HepG2 (cell line): ENCODE measurements at regions not wholly inside any gene's neighbourhood (a gene's known extent, or its start where the extent isn't known, plus 50 kb on each side); places are given as distances from the start of the nearest gene placed in this dataset.

ENCODE experiments used
- ATAC-seq: fragments of 200-7000 bp; cut with Tn5 transposase; 3 replicates; pipeline ENCODE4 v1.9.1; 2020; ENCODE audit warnings: mild to moderate bottlenecking, moderate library complexity
- BruUV-seq: library from RNA; stranded (reverse); fragments of 400-500 nt; replicated peaks from 2 replicates; lab custom pipeline; 2021; lab: Mats Ljungman, UMichigan
- CTCF ChIA-PET: fragments of 300-600 bp; formaldehyde crosslinking; extraction: SDS; loops from one replicate; lab custom pipeline; 2021; ENCODE audit warnings: low total read pairs, inconsistent platforms, low intra/inter-chr PET ratio; lab: Yijun Ruan, JAX
- POLR2A ChIA-PET: fragments of 350-600 bp; sonication (Branson Sonifier 250); formaldehyde crosslinking; loops from one replicate; lab custom pipeline; 2020; ENCODE audit warnings: antibody characterized with exemption, inconsistent platforms; lab: Yijun Ruan, JAX
- DNase-seq: peaks from one replicate; pipeline ENCODE4 v3.0.0-alpha.2; 2015; ENCODE audit warnings: low spot score
- FAIRE-seq: peaks from 3 replicates; lab custom pipeline; 2011; peaks lifted over from hg19 to GRCh38; lab: Jason Lieb, UNC
- H2AFZ ChIP-seq: one replicate; pipeline ENCODE4 v1.6.1; 2011; ENCODE audit warnings: low read length, inconsistent platforms
- H3K27ac ChIP-seq: fragments of 300-600 bp; 3 replicates; pipeline ENCODE4 v1.8.0; 2011; ENCODE audit warnings: mixed run types, mild to moderate bottlenecking, mixed read lengths, low read length, inconsistent platforms; ENCODE audit not compliant: insufficient read depth; ENCODE audit errors: extremely low read length
- H3K27me3 ChIP-seq, 2 experiments: fragments of 200-600 bp in 1 of 2; 2 replicates in 1 of 2; 3 replicates in 1 of 2; pipeline versions ENCODE4 v1.6.0 to v1.8.0; 2011; ENCODE audit warnings: low read length in 2 of 2, mild to moderate bottlenecking in 2 of 2, moderate library complexity in 2 of 2, inconsistent platforms in 1 of 2; ENCODE audit not compliant: insufficient read depth in 2 of 2, control insufficient read depth in 1 of 2
- H3K36me3 ChIP-seq, 2 experiments: fragments of 200-600 bp in 1 of 2; replicated peaks in 1 of 2; 2 replicates in 1 of 2; 3 replicates in 1 of 2; pipeline versions ENCODE4 v1.5.1 to v1.8.0; 2011; ENCODE audit warnings: low read length in 2 of 2, inconsistent platforms in 1 of 2; ENCODE audit not compliant: insufficient read depth in 2 of 2, control insufficient read depth in 1 of 2
- H3K4me1 ChIP-seq: 2 replicates; pipeline ENCODE4 v1.5.1; 2012; ENCODE audit warnings: low read length, inconsistent platforms; ENCODE audit not compliant: insufficient read depth
- H3K4me2 ChIP-seq: 2 replicates; pipeline ENCODE4 v1.6.0; 2011; ENCODE audit warnings: low read depth, low read length, inconsistent platforms
- H3K4me3 ChIP-seq, 3 experiments: fragments of 200-600 bp in 1 of 3; sonication (generic), shearing (Covaris generic) in 1 of 3; replicated peaks in 1 of 3; 2 replicates each; pipeline ENCODE4 v1.5.1; 2011 to 2016; ENCODE audit warnings: low read length in 3 of 3, inconsistent platforms in 2 of 3, low read depth in 2 of 3, mild to moderate bottlenecking in 2 of 3, control low read depth in 1 of 3, mixed read lengths in 1 of 3; ENCODE audit not compliant: insufficient read depth in 1 of 3
- H3K79me2 ChIP-seq: one replicate; pipeline ENCODE4 v1.6.1; 2011; ENCODE audit warnings: low read length, inconsistent platforms; ENCODE audit not compliant: insufficient read depth
- H3K9ac ChIP-seq: 2 replicates; pipeline ENCODE4 v1.6.0; 2011; ENCODE audit warnings: mild to moderate bottlenecking, low read depth, low read length, inconsistent platforms; ENCODE audit not compliant: insufficient read depth
- H3K9me3 ChIP-seq: 2 replicates; pipeline ENCODE4 v1.5.1; 2012; ENCODE audit warnings: mild to moderate bottlenecking, low read length
- H4K20me1 ChIP-seq: 2 replicates; pipeline ENCODE4 v1.6.0; 2011; ENCODE audit warnings: inconsistent platforms, mild to moderate bottlenecking, low read length, moderate library complexity; ENCODE audit not compliant: insufficient read depth
- ARID4A ChIP-seq: sonication (generic); formaldehyde crosslinking; IDR thresholded peaks from 2 replicates; pipeline ENCODE4 v1.5.0; 2020; ENCODE audit warnings: mild to moderate bottlenecking, missing genetic modification reagents, borderline replicate concordance
- BRD4 ChIP-seq: sonication (generic); formaldehyde crosslinking; IDR thresholded peaks from 2 replicates; pipeline ENCODE4 v1.4.0; 2020; ENCODE audit warnings: missing genetic modification reagents
- EZH2 ChIP-seq: conservative IDR thresholded peaks from 2 replicates; pipeline ENCODE4 v1.6.1; 2012; ENCODE audit warnings: mild to moderate bottlenecking, low read depth, low read length, moderate library complexity
- HIC2 ChIP-seq: sonication (generic); formaldehyde crosslinking; IDR thresholded peaks from 2 replicates; pipeline ENCODE4 v1.9.0; 2022; ENCODE audit warnings: low read depth, missing genetic modification reagents
- HIVEP1 ChIP-seq: sonication (generic); formaldehyde crosslinking; IDR thresholded peaks from 2 replicates; pipeline ENCODE4 v1.4.0; 2020; ENCODE audit warnings: mild to moderate bottlenecking, missing genetic modification reagents
- KLF16 ChIP-seq, 2 experiments: sonication (generic) in 1 of 2; formaldehyde crosslinking in 1 of 2; IDR thresholded peaks; 2 replicates each; pipeline versions ENCODE4 v1.6.1 to v1.8.0; 2016 to 2023; ENCODE audit warnings: missing genetic modification reagents in 2 of 2, missing compliant biosample characterization in 1 of 2
- NFKB2 ChIP-seq: sonication (generic); formaldehyde crosslinking; IDR thresholded peaks from 2 replicates; pipeline ENCODE4 v1.4.0; 2020; ENCODE audit warnings: missing genetic modification reagents, borderline replicate concordance
- PLSCR1 ChIP-seq: sonication (generic); formaldehyde crosslinking; IDR thresholded peaks from 2 replicates; pipeline ENCODE4 v1.5.0; 2020; ENCODE audit warnings: missing genetic modification reagents, mild to moderate bottlenecking, borderline replicate concordance
- RNF219 ChIP-seq: sonication (generic); formaldehyde crosslinking; IDR thresholded peaks from 2 replicates; pipeline ENCODE4 v1.5.0; 2020; ENCODE audit warnings: mild to moderate bottlenecking, missing genetic modification reagents
- SIN3A ChIP-seq: IDR thresholded peaks from 2 replicates; pipeline ENCODE4 v1.6.1; 2011; ENCODE audit warnings: low read depth, mild to moderate bottlenecking, control low read depth, low read length, borderline replicate concordance
- TFAP4 ChIP-seq: sonication (generic); IDR thresholded peaks from 2 replicates; pipeline ENCODE4 v1.6.1; 2016; ENCODE audit warnings: low read depth, borderline replicate concordance
- ZNF552 ChIP-seq: sonication (generic); formaldehyde crosslinking; IDR thresholded peaks from 2 replicates; pipeline ENCODE4 v1.9.0; 2022; ENCODE audit warnings: missing genetic modification reagents, mild to moderate bottlenecking, borderline replicate concordance
- ZNF605 ChIP-seq: sonication (generic); formaldehyde crosslinking; IDR thresholded peaks from 2 replicates; pipeline ENCODE4 v1.8.0; 2022; ENCODE audit warnings: mild to moderate bottlenecking, missing genetic modification reagents
- ZNF615 ChIP-seq: sonication (generic); formaldehyde crosslinking; IDR thresholded peaks from 2 replicates; pipeline ENCODE4 v1.5.0; 2020; ENCODE audit warnings: mild to moderate bottlenecking, missing genetic modification reagents, borderline replicate concordance
- ZNF703 ChIP-seq: sonication (generic); formaldehyde crosslinking; IDR thresholded peaks from 2 replicates; pipeline ENCODE4 v1.5.1; 2020; ENCODE audit warnings: missing genetic modification reagents, mild to moderate bottlenecking, moderate library complexity, borderline replicate concordance
- WGBS: methylation state at CpG from one replicate; pipeline ENCODE4 v1.1.6; 2017; ENCODE audit warnings: low lambda C conversion rate; 5-methylcytosine and 5-hydroxymethylcytosine counted together
- in situ Hi-C: cut with HindIII; loops from 2 replicates; pipeline ENCODE4 v1.10.0; 2017; ENCODE audit warnings: low pct_unique_long_range_greater_than_20kb; ENCODE audit not compliant: extremely low pct_ligation_motif_present
- intact Hi-C: fragments of 100-400 bp; cut with micrococcal nuclease; formaldehyde crosslinking; loops from one replicate; pipeline ENCODE4 v1.10.0; 2022; ENCODE audit not compliant: unreplicated experiment

- 23% methylated on average over 3 of the region's 3 CpGs for WGBS
- Histone ChIP-seq H4K20me1 (no peaks in the 10 kb centered on the region), H3K36me3 (no peaks in the 10 kb centered on the region), H3K4me1 (no peaks in the 10 kb centered on the region), H3K27me3 (peaks cover 2 to 29% of the 10 kb centered on the region in 2 experiments; a peak in 4 of 5 replicates), H3K4me3 (no peak overlapping the region), H3K9ac (no peak overlapping the region), H3K79me2 (no peaks in the 10 kb centered on the region), H3K4me2 (no peak overlapping the region), H3K9me3 (no peaks in the 10 kb centered on the region), H3K27ac (no peak overlapping the region), H2AFZ (no peak overlapping the region)
- ATAC-seq (no peak), DNase-seq (no peak), FAIRE-seq (no peak)
- ChIA-PET POLR2A (no interaction called here), CTCF (no interaction called here)
- intact Hi-C loops, result no loop called here
- no TSS peak for BruUV-seq
- in situ Hi-C loops, result no loop called here
- TF ChIP-seq BRD4 (CRISPR knock-in tag) (no peak), NFKB2 (CRISPR knock-in tag) (no peak), EZH2 (no peak), ZNF703 (CRISPR knock-in tag) (no peak), ARID4A (no peak), RNF219 (CRISPR knock-in tag) (no peak), ZNF552 (CRISPR knock-in tag) (no peak), ZNF605 (CRISPR knock-in tag) (no peak), KLF16 (CRISPR knock-in tag; IDR thresholded peaks at IDR 0.05) (no peak), ZNF615 (CRISPR knock-in tag) (no peak), PLSCR1 (CRISPR knock-in tag) (no peak), HIVEP1 (CRISPR knock-in tag) (no peak), SIN3A (no peak), TFAP4 (no peak), HIC2 (no peak)
Measured at GRCh38 chr1:62918700-62919099, 134.8 kb downstream of the ATG4C start.
